ENCODE measurements at regions not wholly inside any gene's neighbourhood (a gene's known extent, or its start where the extent isn't known, plus 50 kb on each side); places are given as distances from the start of the nearest gene placed in this dataset.

- Mint-ChIP-seq H3K36me3 (ENCODE audit: insufficient read depth, unreplicated experiment) (no peaks in the 10 kb centered on the region), H3K27ac (ENCODE audit: unreplicated experiment) (no peak overlapping the region), H3K27me3 (ENCODE audit: unreplicated experiment) (no peaks in the 10 kb centered on the region), H3K4me1 (ENCODE audit: low read depth, unreplicated experiment) (no peaks in the 10 kb centered on the region), H3K4me3 (ENCODE audit: low read depth, unreplicated experiment) (no peak overlapping the region), H3K9me3 (ENCODE audit: low read depth, unreplicated experiment) (peaks cover 22% of the 10 kb centered on the region)
- DNase-seq: no peak
- intact Hi-C loops (cut with micrococcal nuclease; ENCODE audit: unreplicated experiment): no loop called here
- no peak for TF ChIP-seq CTCF (IDR thresholded peaks at IDR 0.05; ENCODE audit: unreplicated experiment)
- CTCF ChIA-PET: no interaction called here
- BruUV-seq (replicated peaks): no TSS peak
Observed at GRCh38 chr5:117701062-117701461, 1126.4 kb upstream of the SEMA6A start.

DNA sequence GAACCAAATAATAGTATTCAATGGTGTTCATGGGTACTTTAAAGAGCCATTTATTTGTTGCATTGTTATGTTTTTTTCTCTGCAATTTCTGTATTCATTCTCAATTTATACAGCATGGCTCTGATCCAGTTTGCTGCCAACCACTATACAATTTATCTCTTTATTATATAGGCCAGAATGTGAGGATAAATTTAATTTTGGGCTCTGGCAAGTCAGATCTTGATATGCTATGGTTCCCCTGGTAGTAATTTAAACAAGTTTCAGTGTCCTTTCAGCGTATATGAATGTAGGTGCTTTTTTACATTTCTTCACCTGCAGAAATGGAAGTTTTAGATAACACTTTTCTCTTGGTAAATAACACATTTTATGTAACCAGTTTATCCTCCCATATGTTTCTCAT, 1118.0 kb upstream of the SEMA6A start:
- H3K9me3 Mint-ChIP-seq (ENCODE audit: low read depth, unreplicated experiment): peaks cover 17% of the 10 kb centered on the region
- no peaks in the 10 kb centered on the region for H3K36me3 Mint-ChIP-seq (ENCODE audit: insufficient read depth, unreplicated experiment)
- CTCF ChIA-PET: no interaction called here
- BruUV-seq (replicated peaks): no TSS peak
- H3K4me3 Mint-ChIP-seq (ENCODE audit: low read depth, unreplicated experiment): no peak overlapping the region
- DNase-seq: no peak
- TF ChIP-seq CTCF (IDR thresholded peaks at IDR 0.05; ENCODE audit: unreplicated experiment): no peak
- no peak overlapping the region for H3K27ac Mint-ChIP-seq (ENCODE audit: unreplicated experiment)
- intact Hi-C loops (cut with micrococcal nuclease; ENCODE audit: unreplicated experiment): no loop called here
- no peaks in the 10 kb centered on the region for H3K4me1 Mint-ChIP-seq (ENCODE audit: low read depth, unreplicated experiment)
- H3K27me3 Mint-ChIP-seq (ENCODE audit: unreplicated experiment): no peaks in the 10 kb centered on the region

GRCh38 chr5:117691081-117691870, 1116.7 kb upstream of the SEMA6A start:
- H3K27me3 Mint-ChIP-seq (ENCODE audit: unreplicated experiment): no peaks in the 10 kb centered on the region
- TF ChIP-seq CTCF (IDR thresholded peaks at IDR 0.05; ENCODE audit: unreplicated experiment): no peak
- no peaks in the 10 kb centered on the region for H3K4me1 Mint-ChIP-seq (ENCODE audit: low read depth, unreplicated experiment)
- H3K36me3 Mint-ChIP-seq (ENCODE audit: insufficient read depth, unreplicated experiment): no peaks in the 10 kb centered on the region
- no peak overlapping the region for H3K4me3 Mint-ChIP-seq (ENCODE audit: low read depth, unreplicated experiment)
- CTCF ChIA-PET: no interaction called here
- intact Hi-C loops (cut with micrococcal nuclease; ENCODE audit: unreplicated experiment): no loop called here
- no peak overlapping the region for H3K27ac Mint-ChIP-seq (ENCODE audit: unreplicated experiment)
- H3K9me3 Mint-ChIP-seq (ENCODE audit: low read depth, unreplicated experiment): peaks cover 8% of the 10 kb centered on the region
- BruUV-seq (replicated peaks): no TSS peak
- no peak for DNase-seq

- CTCF ChIA-PET: no interaction called here
- DNase-seq: no peak
- TF ChIP-seq CTCF (IDR thresholded peaks at IDR 0.05; ENCODE audit: unreplicated experiment): no peak
- Mint-ChIP-seq H3K4me1 (ENCODE audit: low read depth, unreplicated experiment) (no peaks in the 10 kb centered on the region), H3K4me3 (ENCODE audit: low read depth, unreplicated experiment) (no peak overlapping the region), H3K27ac (ENCODE audit: unreplicated experiment) (no peak overlapping the region), H3K36me3 (ENCODE audit: insufficient read depth, unreplicated experiment) (no peaks in the 10 kb centered on the region), H3K9me3 (ENCODE audit: low read depth, unreplicated experiment) (peaks cover 7% of the 10 kb centered on the region), H3K27me3 (ENCODE audit: unreplicated experiment) (no peaks in the 10 kb centered on the region)
- BruUV-seq (replicated peaks): no TSS peak
- intact Hi-C loops (cut with micrococcal nuclease; ENCODE audit: unreplicated experiment): no loop called here
Observed at GRCh38 chr5:117690612-117691011, 1116.0 kb upstream of the SEMA6A start.
